ENCODE measurements at regions not wholly inside any gene's neighbourhood (a gene's known extent, or its start where the extent isn't known, plus 50 kb on each side); places are given as distances from the start of the nearest gene placed in this dataset.

- no peak overlapping the region for H3K4me3 ChIP-seq (ENCODE audit: low read depth, low read length)
- no peak overlapping the region for H3K27ac ChIP-seq (ENCODE audit: low read depth, low read length)
- no peak overlapping the region for H3K9ac ChIP-seq (ENCODE audit: low read depth, low read length)
- no peaks in the 10 kb centered on the region for H3K36me3 ChIP-seq (ENCODE audit: control insufficient read depth, insufficient read depth, low read length)
- no peaks in the 10 kb centered on the region for H3K27me3 ChIP-seq (ENCODE audit: control insufficient read depth, insufficient read depth, low read length)
- 0 out of 2 replicates have a peak, but pooled peaks cover 9% of the 10 kb centered on the region for H3K4me1 ChIP-seq (ENCODE audit: control insufficient read depth, insufficient read depth, low read length)
- no peaks in the 10 kb centered on the region for H3K9me3 ChIP-seq (ENCODE audit: control insufficient read depth, insufficient read depth, low read length)
Measured at GRCh38 chr14:54294802-54295201, 102.0 kb upstream of the CDKN3 start.

- Histone ChIP-seq H3K27ac (ENCODE audit: low read depth, low read length) (no peak overlapping the region), H3K4me3 (ENCODE audit: low read depth, low read length) (no peak overlapping the region), H3K4me1 (ENCODE audit: control insufficient read depth, insufficient read depth, low read length) (no peaks in the 10 kb centered on the region), H3K9ac (ENCODE audit: low read depth, low read length) (no peak overlapping the region), H3K27me3 (ENCODE audit: control insufficient read depth, insufficient read depth, low read length) (no peaks in the 10 kb centered on the region), H3K36me3 (ENCODE audit: control insufficient read depth, insufficient read depth, low read length) (no peaks in the 10 kb centered on the region), H3K9me3 (ENCODE audit: control insufficient read depth, insufficient read depth, low read length) (no peaks in the 10 kb centered on the region)
Measured at GRCh38 chr14:54299410-54300363, 97.1 kb upstream of the CDKN3 start.

- Histone ChIP-seq H3K4me3 (ENCODE audit: low read depth, low read length) (no peak overlapping the region), H3K4me1 (ENCODE audit: control insufficient read depth, insufficient read depth, low read length) (no peaks in the 10 kb centered on the region), H3K9ac (ENCODE audit: low read depth, low read length) (no peak overlapping the region), H3K27me3 (ENCODE audit: control insufficient read depth, insufficient read depth, low read length) (no peaks in the 10 kb centered on the region), H3K36me3 (ENCODE audit: control insufficient read depth, insufficient read depth, low read length) (no peaks in the 10 kb centered on the region), H3K9me3 (ENCODE audit: control insufficient read depth, insufficient read depth, low read length) (no peaks in the 10 kb centered on the region), H3K27ac (ENCODE audit: low read depth, low read length) (no peak overlapping the region)
Measured at GRCh38 chr14:54300881-54301280, 95.9 kb upstream of the CDKN3 start.

GRCh38 chr14:54301359-54301758 is 95.4 kb upstream of the CDKN3 start:
- H3K4me1 ChIP-seq (ENCODE audit: control insufficient read depth, insufficient read depth, low read length) = no peaks in the 10 kb centered on the region
- no peak overlapping the region for H3K9ac ChIP-seq (ENCODE audit: low read depth, low read length)
- H3K36me3 ChIP-seq (ENCODE audit: control insufficient read depth, insufficient read depth, low read length) = no peaks in the 10 kb centered on the region
- no peak overlapping the region for H3K27ac ChIP-seq (ENCODE audit: low read depth, low read length)
- H3K27me3 ChIP-seq (ENCODE audit: control insufficient read depth, insufficient read depth, low read length) = no peaks in the 10 kb centered on the region
- no peaks in the 10 kb centered on the region for H3K9me3 ChIP-seq (ENCODE audit: control insufficient read depth, insufficient read depth, low read length)
- no peak overlapping the region for H3K4me3 ChIP-seq (ENCODE audit: low read depth, low read length)

GRCh38 chr14:54306806-54307205 is 90.0 kb upstream of the CDKN3 start:
- H3K4me1 ChIP-seq (ENCODE audit: control insufficient read depth, insufficient read depth, low read length) = no peaks in the 10 kb centered on the region
- H3K9me3 ChIP-seq (ENCODE audit: control insufficient read depth, insufficient read depth, low read length) = no peaks in the 10 kb centered on the region
- H3K9ac ChIP-seq (ENCODE audit: low read depth, low read length) = no peak overlapping the region
- no peak overlapping the region for H3K4me3 ChIP-seq (ENCODE audit: low read depth, low read length)
- no peak overlapping the region for H3K27ac ChIP-seq (ENCODE audit: low read depth, low read length)
- H3K36me3 ChIP-seq (ENCODE audit: control insufficient read depth, insufficient read depth, low read length) = no peaks in the 10 kb centered on the region
- no peaks in the 10 kb centered on the region for H3K27me3 ChIP-seq (ENCODE audit: control insufficient read depth, insufficient read depth, low read length)

GRCh38 chr14:54309615-54310014 is 87.2 kb upstream of the CDKN3 start:
- Histone ChIP-seq H3K9ac (ENCODE audit: low read depth, low read length) (no peak overlapping the region), H3K9me3 (ENCODE audit: control insufficient read depth, insufficient read depth, low read length) (no peaks in the 10 kb centered on the region), H3K27me3 (ENCODE audit: control insufficient read depth, insufficient read depth, low read length) (no peaks in the 10 kb centered on the region), H3K36me3 (ENCODE audit: control insufficient read depth, insufficient read depth, low read length) (no peaks in the 10 kb centered on the region), H3K27ac (ENCODE audit: low read depth, low read length) (no peak overlapping the region), H3K4me1 (ENCODE audit: control insufficient read depth, insufficient read depth, low read length) (no peaks in the 10 kb centered on the region), H3K4me3 (ENCODE audit: low read depth, low read length) (no peak overlapping the region)

- Histone ChIP-seq H3K4me1 (ENCODE audit: control insufficient read depth, insufficient read depth, low read length) (no peaks in the 10 kb centered on the region), H3K9me3 (ENCODE audit: control insufficient read depth, insufficient read depth, low read length) (no peaks in the 10 kb centered on the region), H3K4me3 (ENCODE audit: low read depth, low read length) (no peak overlapping the region), H3K27me3 (ENCODE audit: control insufficient read depth, insufficient read depth, low read length) (no peaks in the 10 kb centered on the region), H3K9ac (ENCODE audit: low read depth, low read length) (no peak overlapping the region), H3K36me3 (ENCODE audit: control insufficient read depth, insufficient read depth, low read length) (no peaks in the 10 kb centered on the region), H3K27ac (ENCODE audit: low read depth, low read length) (no peak overlapping the region)
Measured at GRCh38 chr14:54310151-54310850, 86.5 kb upstream of the CDKN3 start.

- H3K27me3 ChIP-seq (ENCODE audit: control insufficient read depth, insufficient read depth, low read length) = no peaks in the 10 kb centered on the region
- no peaks in the 10 kb centered on the region for H3K36me3 ChIP-seq (ENCODE audit: control insufficient read depth, insufficient read depth, low read length)
- no peak overlapping the region for H3K27ac ChIP-seq (ENCODE audit: low read depth, low read length)
- no peak overlapping the region for H3K9ac ChIP-seq (ENCODE audit: low read depth, low read length)
- H3K9me3 ChIP-seq (ENCODE audit: control insufficient read depth, insufficient read depth, low read length) = no peaks in the 10 kb centered on the region
- no peaks in the 10 kb centered on the region for H3K4me1 ChIP-seq (ENCODE audit: control insufficient read depth, insufficient read depth, low read length)
- H3K4me3 ChIP-seq (ENCODE audit: low read depth, low read length) = no peak overlapping the region
Measured at GRCh38 chr14:54310851-54311228, 86.0 kb upstream of the CDKN3 start.

- H3K27ac ChIP-seq (ENCODE audit: low read depth, low read length) = no peak overlapping the region
- no peak overlapping the region for H3K9ac ChIP-seq (ENCODE audit: low read depth, low read length)
- no peaks in the 10 kb centered on the region for H3K27me3 ChIP-seq (ENCODE audit: control insufficient read depth, insufficient read depth, low read length)
- no peaks in the 10 kb centered on the region for H3K9me3 ChIP-seq (ENCODE audit: control insufficient read depth, insufficient read depth, low read length)
- H3K4me3 ChIP-seq (ENCODE audit: low read depth, low read length) = no peak overlapping the region
- no peaks in the 10 kb centered on the region for H3K4me1 ChIP-seq (ENCODE audit: control insufficient read depth, insufficient read depth, low read length)
- no peaks in the 10 kb centered on the region for H3K36me3 ChIP-seq (ENCODE audit: control insufficient read depth, insufficient read depth, low read length)
Measured at GRCh38 chr14:54312166-54312801, 84.5 kb upstream of the CDKN3 start.

- no peaks in the 10 kb centered on the region for H3K36me3 ChIP-seq (ENCODE audit: control insufficient read depth, insufficient read depth, low read length)
- H3K27ac ChIP-seq (ENCODE audit: low read depth, low read length) = no peak overlapping the region
- no peak overlapping the region for H3K9ac ChIP-seq (ENCODE audit: low read depth, low read length)
- no peak overlapping the region for H3K4me3 ChIP-seq (ENCODE audit: low read depth, low read length)
- H3K4me1 ChIP-seq (ENCODE audit: control insufficient read depth, insufficient read depth, low read length) = no peaks in the 10 kb centered on the region
- no peaks in the 10 kb centered on the region for H3K27me3 ChIP-seq (ENCODE audit: control insufficient read depth, insufficient read depth, low read length)
- no peaks in the 10 kb centered on the region for H3K9me3 ChIP-seq (ENCODE audit: control insufficient read depth, insufficient read depth, low read length)
Measured at GRCh38 chr14:54314365-54315104, 82.3 kb upstream of the CDKN3 start.

Data from HUES48 (cell line).